ENCODE measurements at regions not wholly inside any gene's neighbourhood (a gene's known extent, or its start where the extent isn't known, plus 50 kb on each side); places are given as distances from the start of the nearest gene placed in this dataset.

DNA sequence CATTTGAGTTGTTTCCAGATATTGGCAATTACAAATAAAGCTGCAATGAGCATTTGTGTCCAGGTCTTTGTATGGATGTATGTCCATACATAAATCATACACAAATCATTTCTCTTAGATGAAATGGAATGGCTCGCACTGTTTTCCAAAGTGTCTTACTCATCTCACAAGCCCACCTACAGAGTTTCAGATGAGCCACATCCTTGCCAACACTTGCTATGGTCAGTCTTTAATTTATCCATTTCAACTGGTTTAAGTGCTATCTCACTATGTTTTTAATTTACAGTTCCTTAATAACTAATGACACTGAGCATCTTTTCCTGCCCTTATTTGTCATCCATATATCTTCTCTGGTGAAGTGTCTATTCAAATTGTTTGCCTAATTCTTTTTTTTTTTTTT, 132.9 kb upstream of the DIO3 start:
- CTCF ChIA-PET = no interaction called here
- DNase-seq (ENCODE audit: low spot score) = no peak
- POLR2A ChIA-PET (ENCODE audit: low non-redundant PET) = no interaction called here
- TF ChIP-seq, protein P1, sequence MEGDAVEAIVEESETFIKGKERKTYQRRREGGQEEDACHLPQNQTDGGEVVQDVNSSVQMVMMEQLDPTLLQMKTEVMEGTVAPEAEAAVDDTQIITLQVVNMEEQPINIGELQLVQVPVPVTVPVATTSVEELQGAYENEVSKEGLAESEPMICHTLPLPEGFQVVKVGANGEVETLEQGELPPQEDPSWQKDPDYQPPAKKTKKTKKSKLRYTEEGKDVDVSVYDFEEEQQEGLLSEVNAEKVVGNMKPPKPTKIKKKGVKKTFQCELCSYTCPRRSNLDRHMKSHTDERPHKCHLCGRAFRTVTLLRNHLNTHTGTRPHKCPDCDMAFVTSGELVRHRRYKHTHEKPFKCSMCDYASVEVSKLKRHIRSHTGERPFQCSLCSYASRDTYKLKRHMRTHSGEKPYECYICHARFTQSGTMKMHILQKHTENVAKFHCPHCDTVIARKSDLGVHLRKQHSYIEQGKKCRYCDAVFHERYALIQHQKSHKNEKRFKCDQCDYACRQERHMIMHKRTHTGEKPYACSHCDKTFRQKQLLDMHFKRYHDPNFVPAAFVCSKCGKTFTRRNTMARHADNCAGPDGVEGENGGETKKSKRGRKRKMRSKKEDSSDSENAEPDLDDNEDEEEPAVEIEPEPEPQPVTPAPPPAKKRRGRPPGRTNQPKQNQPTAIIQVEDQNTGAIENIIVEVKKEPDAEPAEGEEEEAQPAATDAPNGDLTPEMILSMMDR (conservative IDR thresholded peaks at IDR 0.05; ENCODE audit: low read depth) = no peak
- H3K27ac ChIP-seq = no peak overlapping the region

GRCh38 chr14:101435546-101435945, 125.7 kb upstream of the DIO3 start:
- ChIA-PET CTCF (no interaction called here), POLR2A (ENCODE audit: low non-redundant PET) (no interaction called here)
- no peak for DNase-seq (ENCODE audit: low spot score)
- no peak overlapping the region for H3K27ac ChIP-seq
- TF ChIP-seq, protein P1 (conservative IDR thresholded peaks at IDR 0.05; ENCODE audit: low read depth) = no peak

GRCh38 chr14:101439023-101439422, 122.3 kb upstream of the DIO3 start:
- no peak overlapping the region for H3K27ac ChIP-seq
- POLR2A ChIA-PET (ENCODE audit: low non-redundant PET) = no interaction called here
- CTCF ChIA-PET = no interaction called here
- DNase-seq (ENCODE audit: low spot score) = no peak
- TF ChIP-seq, protein P1 (conservative IDR thresholded peaks at IDR 0.05; ENCODE audit: low read depth) = no peak

GRCh38 chr14:101440496-101440895, 120.8 kb upstream of the DIO3 start:
- ChIA-PET CTCF (interaction anchor here (0.6 to 0.9 kb wide), 2 partner anchors 22 to 45 kb away, joined by 3 read pairs; no protein-coding TSS in a partner anchor), POLR2A (ENCODE audit: low non-redundant PET) (no interaction called here)
- no peak for DNase-seq (ENCODE audit: low spot score)
- TF ChIP-seq, protein P1 (conservative IDR thresholded peaks at IDR 0.05; ENCODE audit: low read depth) = no peak
- H3K27ac ChIP-seq = no peak overlapping the region

GRCh38 chr14:101441710-101442109, 119.6 kb upstream of the DIO3 start:
- ChIA-PET CTCF (interaction anchor here (0.6 kb wide), 1 partner anchor 1046 kb away, joined by 5 read pairs; no protein-coding TSS in a partner anchor), POLR2A (ENCODE audit: low non-redundant PET) (no interaction called here)
- H3K27ac ChIP-seq = no peak overlapping the region
- TF ChIP-seq, protein P1 (conservative IDR thresholded peaks at IDR 0.05; ENCODE audit: low read depth) = no peak
- no peak for DNase-seq (ENCODE audit: low spot score)

- no peak overlapping the region for H3K27ac ChIP-seq
- CTCF ChIA-PET = interaction anchor here (0.6 kb wide), 1 partner anchor 1047 kb away, joined by 5 read pairs; no protein-coding TSS in a partner anchor
- no peak for DNase-seq (ENCODE audit: low spot score)
- POLR2A ChIA-PET (ENCODE audit: low non-redundant PET) = no interaction called here
- TF ChIP-seq, protein P1 (conservative IDR thresholded peaks at IDR 0.05; ENCODE audit: low read depth) = no peak
These were observed 118.8 kb upstream of the DIO3 start for GRCh38 chr14:101442451-101442850.

DNA sequence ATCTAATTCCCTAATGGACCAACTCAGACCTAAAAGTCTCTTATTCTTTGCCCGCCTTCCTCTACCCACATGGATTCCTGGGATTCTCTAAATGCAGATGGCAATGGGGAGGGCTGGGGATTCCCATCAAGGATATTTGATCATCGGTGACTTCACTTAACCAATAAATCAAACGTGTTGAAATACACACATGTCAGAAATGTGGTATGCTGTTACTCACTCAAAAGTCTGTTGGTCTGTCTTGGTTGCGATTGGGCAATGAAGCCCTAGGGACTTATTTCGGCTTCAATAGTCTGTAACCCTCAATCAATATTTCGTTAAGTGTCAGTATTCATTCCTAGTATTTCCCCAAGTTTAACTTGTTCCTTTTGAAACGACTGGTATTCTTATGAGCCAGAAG, 117.2 kb upstream of the DIO3 start:
- no peak overlapping the region for H3K27ac ChIP-seq
- CTCF ChIA-PET = no interaction called here
- TF ChIP-seq, protein P1 (conservative IDR thresholded peaks at IDR 0.05; ENCODE audit: low read depth) = no peak
- POLR2A ChIA-PET (ENCODE audit: low non-redundant PET) = no interaction called here
- peak; percentile 75 for DNase-seq (ENCODE audit: low spot score)

All from RWPE1 (cell line).